HEK293 (cell line): ENCODE measurements at regions not wholly inside any gene's neighbourhood (a gene's known extent, or its start where the extent isn't known, plus 50 kb on each side); places are given as distances from the start of the nearest gene placed in this dataset.

Source experiments
- CTCF ChIA-PET: fragments of 350-600 bp; formaldehyde crosslinking; extraction: SDS; loops from one replicate; lab custom pipeline; 2021; ENCODE audit warnings: antibody characterized with exemption; lab: Yijun Ruan, JAX
- POLR2A ChIA-PET: fragments of 300-600 bp; formaldehyde crosslinking; extraction: SDS; loops from one replicate; lab custom pipeline; 2020; ENCODE audit warnings: antibody characterized with exemption, inconsistent platforms; lab: Yijun Ruan, JAX
- H3K27ac ChIP-seq: fragments of 200-500 bp; sonication (Bioruptor generic); 2 replicates; pipeline ENCODE4 v1.5.1; 2014; ENCODE audit warnings: low read depth, low read length, control low read depth, inconsistent platforms; ENCODE audit errors: extremely low read depth
- H3K36me3 ChIP-seq, 2 experiments: fragments of 200-500 bp in 1 of 2; sonication (Bioruptor generic) in 1 of 2; 1 replicate in 1 of 2; 2 replicates in 1 of 2; pipeline ENCODE4 v1.5.1; 2014 to 2017; ENCODE audit warnings: inconsistent platforms in 2 of 2, low read length in 2 of 2; ENCODE audit not compliant: control insufficient read depth in 2 of 2, insufficient read depth in 1 of 2
- H3K4me1 ChIP-seq: fragments of 200-500 bp; sonication (Bioruptor generic); 2 replicates; pipeline ENCODE4 v1.5.1; 2014; ENCODE audit warnings: mild to moderate bottlenecking, low read length, inconsistent platforms; ENCODE audit not compliant: control insufficient read depth, insufficient read depth
- H3K4me3 ChIP-seq: 2 replicates; pipeline ENCODE4 v1.5.1; 2011; ENCODE audit warnings: low read depth, mild to moderate bottlenecking, control low read depth, low read length, moderate library complexity
- H3K9me3 ChIP-seq: fragments of 200-500 bp; sonication (Bioruptor generic); 2 replicates; pipeline ENCODE4 v1.5.1; 2014; ENCODE audit warnings: low read depth, low read length, inconsistent platforms; ENCODE audit not compliant: control insufficient read depth, insufficient read depth
- BCL11B ChIP-seq: fragments of 450-650 bp; formaldehyde crosslinking; IDR thresholded peaks from 2 replicates; pipeline ENCODE4 v1.5.1; 2016; ENCODE audit warnings: low read depth, missing biosample characterization, missing genetic modification characterization
- KLF1 ChIP-seq: fragments of 450-650 bp; formaldehyde crosslinking; IDR thresholded peaks from 2 replicates; pipeline ENCODE4 v1.5.1; 2016; ENCODE audit warnings: missing biosample characterization, missing genetic modification characterization
- KLF16 ChIP-seq: fragments of 450-650 bp; formaldehyde crosslinking; IDR thresholded peaks from 2 replicates; pipeline ENCODE4 v1.5.1; 2017; ENCODE audit warnings: missing biosample characterization, missing genetic modification characterization
- SP7 ChIP-seq: fragments of 450-650 bp; formaldehyde crosslinking; IDR thresholded peaks from 2 replicates; pipeline ENCODE4 v1.5.1; 2016; ENCODE audit warnings: missing biosample characterization, missing genetic modification characterization
- ZFP3 ChIP-seq: fragments of 450-650 bp; formaldehyde crosslinking; IDR thresholded peaks from 2 replicates; pipeline ENCODE4 v1.5.1; 2016; ENCODE audit warnings: low read depth, missing biosample characterization, missing genetic modification characterization
- ZNF10 ChIP-seq: fragments of 450-650 bp; formaldehyde crosslinking; IDR thresholded peaks from 2 replicates; pipeline ENCODE4 v1.5.1; 2017; ENCODE audit warnings: missing biosample characterization, missing genetic modification characterization
- ZNF140 ChIP-seq: fragments of 450-650 bp; formaldehyde crosslinking; IDR thresholded peaks from 2 replicates; pipeline ENCODE4 v1.5.1; 2016; ENCODE audit warnings: missing biosample characterization, missing genetic modification characterization
- ZNF211 ChIP-seq: fragments of 450-650 bp; formaldehyde crosslinking; IDR thresholded peaks from 2 replicates; pipeline ENCODE4 v1.5.1; 2016; ENCODE audit warnings: low read depth, missing biosample characterization, missing genetic modification characterization
- ZNF248 ChIP-seq: fragments of 450-650 bp; formaldehyde crosslinking; IDR thresholded peaks from 2 replicates; pipeline ENCODE4 v1.5.1; 2017; ENCODE audit warnings: missing biosample characterization, missing genetic modification characterization
- ZNF362 ChIP-seq: fragments of 450-650 bp; formaldehyde crosslinking; IDR thresholded peaks from 2 replicates; pipeline ENCODE4 v1.5.1; 2016; ENCODE audit warnings: missing biosample characterization, missing genetic modification characterization
- ZNF394 ChIP-seq: fragments of 450-650 bp; formaldehyde crosslinking; IDR thresholded peaks from 2 replicates; pipeline ENCODE4 v1.5.1; 2016; ENCODE audit warnings: missing biosample characterization, missing genetic modification characterization, mild to moderate bottlenecking, moderate library complexity, borderline replicate concordance
- ZNF473 ChIP-seq: fragments of 450-650 bp; formaldehyde crosslinking; IDR thresholded peaks from 2 replicates; pipeline ENCODE4 v1.5.1; 2017; ENCODE audit warnings: missing biosample characterization, missing genetic modification characterization
- ZNF548 ChIP-seq: fragments of 450-650 bp; formaldehyde crosslinking; IDR thresholded peaks from 2 replicates; pipeline ENCODE4 v1.5.1; 2016; ENCODE audit warnings: missing biosample characterization, missing genetic modification characterization
- ZNF621 ChIP-seq: fragments of 450-650 bp; formaldehyde crosslinking; IDR thresholded peaks from 2 replicates; pipeline ENCODE4 v1.5.1; 2017; ENCODE audit warnings: missing biosample characterization, missing genetic modification characterization
- ZNF626 ChIP-seq: fragments of 450-650 bp; sonication (Bioruptor Pico); formaldehyde crosslinking; IDR thresholded peaks from 2 replicates; pipeline ENCODE4 v1.5.1; 2018; ENCODE audit warnings: missing biosample characterization, missing genetic modification characterization, inconsistent platforms
- ZNF660 ChIP-seq: fragments of 450-650 bp; IDR thresholded peaks from 2 replicates; pipeline ENCODE4 v1.5.1; 2018; ENCODE audit warnings: missing biosample characterization, mild to moderate bottlenecking, missing genetic modification characterization
- ZNF777 ChIP-seq: fragments of 450-650 bp; formaldehyde crosslinking; IDR thresholded peaks from 2 replicates; pipeline ENCODE4 v1.5.1; 2017; ENCODE audit warnings: missing biosample characterization, missing genetic modification characterization, borderline replicate concordance
- ZNF837 ChIP-seq: fragments of 450-650 bp; formaldehyde crosslinking; IDR thresholded peaks from 2 replicates; pipeline ENCODE4 v1.5.1; 2016; ENCODE audit warnings: missing biosample characterization, missing genetic modification characterization
- TF ChIP-seq, protein P1 (sequence below): fragments of 450-650 bp; formaldehyde crosslinking; IDR thresholded peaks from 2 replicates; pipeline ENCODE4; 2016; ENCODE audit warnings: missing biosample characterization, missing genetic modification characterization
- TF ChIP-seq, protein P2 (sequence below): fragments of 450-650 bp; formaldehyde crosslinking; conservative IDR thresholded peaks from 2 replicates; pipeline ENCODE4 v1.5.1; 2016; ENCODE audit warnings: low read depth, missing biosample characterization, missing genetic modification characterization

GRCh38 chr17:71313866-71314265 lies 807.0 kb upstream of the SOX9 start (continued):
- TF ChIP-seq, protein P1, sequence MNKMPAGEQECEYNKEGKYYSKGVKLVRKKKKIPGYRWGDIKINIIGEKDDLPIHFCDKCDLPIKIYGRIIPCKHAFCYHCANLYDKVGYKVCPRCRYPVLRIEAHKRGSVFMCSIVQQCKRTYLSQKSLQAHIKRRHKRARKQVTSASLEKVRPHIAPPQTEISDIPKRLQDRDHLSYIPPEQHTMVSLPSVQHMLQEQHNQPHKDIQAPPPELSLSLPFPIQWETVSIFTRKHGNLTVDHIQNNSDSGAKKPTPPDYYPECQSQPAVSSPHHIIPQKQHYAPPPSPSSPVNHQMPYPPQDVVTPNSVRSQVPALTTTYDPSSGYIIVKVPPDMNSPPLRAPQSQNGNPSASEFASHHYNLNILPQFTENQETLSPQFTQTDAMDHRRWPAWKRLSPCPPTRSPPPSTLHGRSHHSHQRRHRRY (tag by site-specific recombination), result no peak
- no peak for TF ChIP-seq ZNF626

GRCh38 chr17:71315568-71315967 lies 805.3 kb upstream of the SOX9 start:
- POLR2A ChIA-PET, result no interaction called here
- TF ChIP-seq ZFP3, result no peak
- no peak for TF ChIP-seq ZNF837 (tag by site-specific recombination)
- no peak for TF ChIP-seq ZNF362 (tag by site-specific recombination)
- no peak for TF ChIP-seq ZNF777 (tag by site-specific recombination)
- TF ChIP-seq ZNF660, result no peak
- TF ChIP-seq ZNF10 (tag by site-specific recombination), result no peak
- no peak for TF ChIP-seq ZNF621 (tag by site-specific recombination)
- TF ChIP-seq, protein P1 (tag by site-specific recombination), result no peak
- TF ChIP-seq ZNF394 (tag by site-specific recombination), result no peak
- TF ChIP-seq ZNF548, result no peak
- TF ChIP-seq KLF16 (tag by site-specific recombination), result no peak
- TF ChIP-seq, protein P2, sequence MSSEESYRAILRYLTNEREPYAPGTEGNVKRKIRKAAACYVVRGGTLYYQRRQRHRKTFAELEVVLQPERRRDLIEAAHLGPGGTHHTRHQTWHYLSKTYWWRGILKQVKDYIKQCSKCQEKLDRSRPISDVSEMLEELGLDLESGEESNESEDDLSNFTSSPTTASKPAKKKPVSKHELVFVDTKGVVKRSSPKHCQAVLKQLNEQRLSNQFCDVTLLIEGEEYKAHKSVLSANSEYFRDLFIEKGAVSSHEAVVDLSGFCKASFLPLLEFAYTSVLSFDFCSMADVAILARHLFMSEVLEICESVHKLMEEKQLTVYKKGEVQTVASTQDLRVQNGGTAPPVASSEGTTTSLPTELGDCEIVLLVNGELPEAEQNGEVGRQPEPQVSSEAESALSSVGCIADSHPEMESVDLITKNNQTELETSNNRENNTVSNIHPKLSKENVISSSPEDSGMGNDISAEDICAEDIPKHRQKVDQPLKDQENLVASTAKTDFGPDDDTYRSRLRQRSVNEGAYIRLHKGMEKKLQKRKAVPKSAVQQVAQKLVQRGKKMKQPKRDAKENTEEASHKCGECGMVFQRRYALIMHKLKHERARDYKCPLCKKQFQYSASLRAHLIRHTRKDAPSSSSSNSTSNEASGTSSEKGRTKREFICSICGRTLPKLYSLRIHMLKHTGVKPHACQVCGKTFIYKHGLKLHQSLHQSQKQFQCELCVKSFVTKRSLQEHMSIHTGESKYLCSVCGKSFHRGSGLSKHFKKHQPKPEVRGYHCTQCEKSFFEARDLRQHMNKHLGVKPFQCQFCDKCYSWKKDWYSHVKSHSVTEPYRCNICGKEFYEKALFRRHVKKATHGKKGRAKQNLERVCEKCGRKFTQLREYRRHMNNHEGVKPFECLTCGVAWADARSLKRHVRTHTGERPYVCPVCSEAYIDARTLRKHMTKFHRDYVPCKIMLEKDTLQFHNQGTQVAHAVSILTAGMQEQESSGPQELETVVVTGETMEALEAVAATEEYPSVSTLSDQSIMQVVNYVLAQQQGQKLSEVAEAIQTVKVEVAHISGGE, result no peak
- no peak for TF ChIP-seq ZNF211
- no peak for TF ChIP-seq ZNF140
- no peak for TF ChIP-seq KLF1 (tag by site-specific recombination)
- Histone ChIP-seq H3K27ac (no peak overlapping the region), H3K9me3 (no peaks in the 10 kb centered on the region), H3K4me1 (no peaks in the 10 kb centered on the region), H3K36me3 (no peaks in the 10 kb centered on the region), H3K4me3 (no peak overlapping the region)
- CTCF ChIA-PET, result no interaction called here

DNA sequence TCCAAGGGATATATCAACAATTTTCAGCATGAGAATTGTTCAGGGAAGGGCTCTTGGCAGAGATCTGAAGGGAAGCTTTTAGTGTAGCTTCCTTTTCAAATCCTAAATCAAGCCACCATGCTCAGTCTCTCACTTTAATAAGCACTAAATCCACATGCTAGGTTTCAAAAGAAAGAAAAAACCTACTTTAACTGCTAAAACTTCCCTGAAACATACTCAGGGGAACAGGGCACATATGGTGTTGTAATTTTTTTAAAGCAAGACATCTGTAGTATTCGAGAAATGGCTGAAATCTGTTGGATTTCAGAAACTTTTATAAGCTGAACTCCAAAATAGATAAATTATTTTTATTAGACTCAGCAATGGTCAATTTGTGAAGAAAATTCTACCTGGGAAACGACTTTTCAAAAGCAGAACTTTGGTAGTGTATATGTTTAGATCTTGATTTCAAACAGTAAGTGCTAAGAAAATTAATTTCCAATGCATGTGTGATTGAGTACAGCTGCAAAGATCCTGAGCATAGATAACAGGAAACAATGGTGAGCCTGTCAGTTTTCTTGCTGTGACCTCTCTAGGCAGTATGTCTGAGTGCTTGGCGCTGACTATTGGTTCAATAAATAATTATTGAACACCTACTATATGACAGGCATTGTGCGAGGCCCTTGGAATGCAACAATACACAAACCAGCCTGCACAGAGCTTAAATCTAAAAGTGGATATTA lies 804.5 kb upstream of the SOX9 start:
- H3K4me1 ChIP-seq, result no peaks in the 10 kb centered on the region
- CTCF ChIA-PET, result no interaction called here
- no peak for TF ChIP-seq BCL11B (tag by site-specific recombination)
- TF ChIP-seq ZNF248 (tag by site-specific recombination), result no peak
- no peak for TF ChIP-seq ZNF473
- TF ChIP-seq SP7 (tag by site-specific recombination), result no peak
- TF ChIP-seq, all 188 proteins: peak for 0
- Histone ChIP-seq H3K9me3 (no peaks in the 10 kb centered on the region), H3K36me3 (no peaks in the 10 kb centered on the region), H3K27ac (no peak overlapping the region), H3K4me3 (no peak overlapping the region)
- POLR2A ChIA-PET, result no interaction called here
